HUDEP-2 (cell line): ENCODE measurements at regions not wholly inside any gene's neighbourhood (a gene's known extent, or its start where the extent isn't known, plus 50 kb on each side); places are given as distances from the start of the nearest gene placed in this dataset.
A peak's percentile ranks its signal among the peaks of the same experiment; 100 is the strongest.

Source experiments
- DNase-seq, 76 experiments: peaks; one replicate each; lab custom pipeline; 2025; ENCODE audit not compliant: unreplicated experiment in 76 of 76; lab: John Stamatoyannopoulos, UW

DNA sequence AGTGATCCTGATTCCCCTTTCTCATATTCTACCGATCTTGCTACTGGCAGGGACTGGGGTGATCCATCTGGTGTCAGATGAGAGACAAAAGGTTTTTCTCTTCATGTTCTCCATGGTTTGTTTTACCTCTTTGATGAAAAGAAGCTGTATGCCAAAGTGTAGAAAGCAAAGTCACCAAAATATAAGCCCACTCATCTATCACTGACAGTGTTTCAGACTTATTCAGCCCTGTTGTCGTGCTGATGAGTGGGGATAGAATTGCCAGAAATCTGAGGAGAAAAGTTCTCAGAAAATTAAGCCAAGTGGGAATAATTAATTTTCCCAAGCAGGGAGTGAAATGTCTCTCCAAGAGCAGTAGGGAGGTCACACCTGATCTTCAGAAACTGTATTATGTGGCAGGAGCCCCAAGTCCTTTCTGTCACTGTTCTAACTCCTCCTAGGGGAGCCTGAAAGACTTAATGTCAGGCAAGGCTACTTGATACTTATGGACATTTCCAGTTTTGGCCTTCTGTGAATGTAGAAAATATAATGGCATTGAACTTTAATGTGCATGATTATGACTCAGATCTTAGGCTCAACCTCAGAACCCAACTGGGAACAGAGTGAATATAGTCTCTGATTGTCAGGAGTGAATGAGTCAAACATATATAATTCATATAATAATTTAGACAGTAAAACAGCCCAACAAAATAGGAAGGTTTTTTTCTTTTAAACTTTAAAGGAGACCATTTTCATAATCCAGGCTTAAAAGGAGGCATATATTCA, 298.1 kb downstream of the ANKRD50 start:
- DNase-seq, result no peak

DNA sequence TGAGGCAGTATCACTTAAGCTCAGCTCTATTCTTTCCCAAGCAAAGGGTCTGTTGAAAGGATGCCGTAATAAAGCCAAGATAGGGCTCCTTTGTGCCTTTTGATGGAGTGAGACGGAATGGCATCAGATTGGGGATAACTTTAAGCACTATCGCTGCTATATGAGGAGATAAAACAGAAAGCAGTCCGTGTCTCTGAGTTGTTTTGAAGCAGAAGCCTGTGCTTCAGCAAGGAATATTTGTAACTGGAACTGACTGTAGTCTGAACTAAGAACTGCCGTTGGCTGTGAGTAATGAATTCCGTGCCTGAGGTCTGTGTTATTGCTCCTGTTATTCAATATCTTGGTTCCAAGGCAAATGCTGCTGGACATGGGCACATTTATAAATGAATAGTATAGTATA, 297.4 kb downstream of the ANKRD50 start:
- no peak for DNase-seq

DNA sequence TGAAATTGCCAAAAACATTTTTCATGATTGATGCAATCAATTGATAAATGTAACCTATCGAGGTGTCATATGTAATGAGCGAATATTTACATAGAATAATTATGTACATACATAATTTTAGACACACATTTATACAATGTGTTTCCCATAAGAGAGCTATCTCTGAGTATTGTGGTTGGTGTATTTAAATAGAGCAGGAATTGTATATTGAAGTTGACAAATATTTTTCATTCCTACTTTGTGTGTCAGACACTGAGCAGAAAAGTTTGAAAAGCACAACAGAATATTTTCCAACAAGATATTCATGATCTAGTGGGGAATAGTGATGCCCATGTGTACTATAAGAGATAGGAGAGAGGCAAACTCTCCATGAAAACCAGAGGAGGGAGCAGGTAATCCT, 295.2 kb downstream of the ANKRD50 start:
- no peak for DNase-seq

DNA sequence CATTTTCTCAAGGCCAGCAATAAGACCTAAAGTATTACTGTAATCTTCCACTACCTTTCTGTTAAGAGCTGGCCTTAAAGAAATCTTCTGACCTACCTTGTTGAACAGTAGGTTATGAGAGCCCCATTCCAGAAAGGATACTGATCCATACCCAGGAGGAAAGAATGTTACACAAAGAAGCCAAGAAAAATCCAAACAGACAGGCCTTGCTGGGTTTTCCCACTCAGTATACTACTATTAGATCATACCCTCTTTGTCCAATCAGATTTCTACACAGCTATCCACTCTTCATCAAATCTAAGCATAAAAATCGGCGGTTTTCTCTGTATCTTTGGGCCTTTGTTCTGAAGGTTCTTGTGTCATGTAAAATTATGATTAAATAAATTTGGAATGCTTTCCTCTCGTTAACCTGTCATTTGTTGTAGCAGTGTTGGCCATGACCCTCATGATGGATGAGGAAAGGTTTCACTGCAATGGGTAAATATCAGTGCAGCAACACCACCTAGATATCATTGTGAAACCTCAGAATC, 292.3 kb downstream of the ANKRD50 start:
- DNase-seq, result no peak

DNA sequence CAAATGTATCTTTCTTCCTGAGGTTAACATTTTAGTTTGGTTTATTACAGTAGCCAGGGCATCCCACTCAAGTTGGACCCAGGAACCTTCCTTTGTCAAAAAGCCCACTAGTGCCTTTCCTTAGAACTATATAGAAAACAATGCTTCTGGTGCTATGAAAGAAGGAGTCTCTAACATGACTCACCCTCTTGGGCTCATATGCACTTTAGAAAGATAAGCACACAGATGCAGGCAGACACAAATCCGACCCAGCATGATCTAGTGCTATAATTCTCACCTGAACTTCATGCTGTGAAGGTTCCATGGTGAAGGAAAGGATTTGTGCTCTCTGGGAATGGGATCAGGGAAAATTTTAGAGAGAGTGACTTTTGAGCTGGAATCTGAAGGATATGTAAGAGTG, 289.4 kb downstream of the ANKRD50 start:
- peak in 2 of 76 experiments; percentile 0 to 1 for DNase-seq

DNA sequence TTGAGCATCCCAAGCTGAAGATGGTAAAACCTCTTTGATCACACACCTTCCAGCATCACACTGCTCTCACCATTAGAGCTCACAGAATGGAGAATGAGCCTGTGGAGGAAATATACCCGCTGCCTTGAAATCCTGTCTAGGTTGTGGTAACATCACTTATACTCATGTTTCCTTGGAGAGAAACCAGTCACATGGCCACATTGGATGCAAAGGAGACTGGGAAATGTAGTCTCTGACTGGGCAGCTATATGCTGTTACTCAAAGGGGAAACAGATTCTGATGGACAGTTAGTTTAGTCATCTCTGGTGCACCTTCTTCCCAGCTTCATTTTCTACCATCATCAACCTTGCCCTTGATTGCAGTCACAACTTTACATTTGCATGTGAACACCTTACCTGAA, 286.3 kb downstream of the ANKRD50 start:
- DNase-seq, result no peak

DNA sequence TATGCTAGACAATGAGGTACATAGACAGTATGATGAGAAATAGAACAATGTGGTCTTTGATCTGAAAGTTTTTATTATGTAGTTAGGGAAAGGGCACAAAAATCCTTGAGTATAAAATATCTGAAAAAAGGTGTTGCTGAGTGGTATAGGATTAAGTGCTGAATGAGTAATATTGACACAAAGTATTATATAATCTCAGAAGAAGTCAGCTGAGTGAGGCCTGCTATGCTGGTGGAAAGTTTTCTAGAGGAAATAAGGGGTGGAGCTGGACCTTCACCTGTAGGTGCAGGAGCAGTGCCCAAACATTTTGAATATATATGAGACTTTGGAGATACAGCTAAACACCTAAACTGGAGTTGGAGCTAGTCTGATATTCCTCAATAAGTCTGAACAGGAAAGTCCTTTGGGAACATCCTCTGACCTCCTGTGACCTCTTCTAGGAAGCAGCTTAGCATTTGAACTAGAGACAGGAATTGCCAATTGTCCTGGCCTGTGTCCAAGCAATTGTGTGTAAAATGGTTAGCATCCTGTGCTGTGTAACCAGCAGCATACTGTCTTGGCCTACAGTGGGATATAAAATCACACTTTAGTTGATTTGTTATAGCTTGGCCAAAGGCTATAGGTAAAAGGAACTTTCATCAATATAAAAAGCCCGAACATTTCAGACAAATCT, 285.3 kb downstream of the ANKRD50 start:
- DNase-seq, result no peak

DNA sequence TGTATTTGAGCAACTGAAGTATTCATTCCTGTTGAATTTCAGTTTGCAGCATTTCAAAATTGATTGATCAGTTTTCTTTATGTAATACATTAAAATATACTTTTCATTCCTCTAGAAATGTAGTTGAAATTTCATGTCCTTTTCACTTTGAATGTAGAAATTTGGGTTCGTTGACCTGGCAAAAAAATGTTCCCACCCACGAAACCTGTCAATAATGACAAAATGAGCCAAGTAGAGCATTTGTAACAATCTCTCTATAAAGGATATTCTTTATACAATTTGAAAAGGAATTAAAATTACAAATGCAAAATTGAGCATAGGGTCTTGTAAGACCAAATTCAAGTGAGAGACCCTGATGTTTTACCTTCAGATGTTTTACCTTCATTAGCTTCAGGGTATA, 283.9 kb downstream of the ANKRD50 start:
- DNase-seq, result no peak

DNA sequence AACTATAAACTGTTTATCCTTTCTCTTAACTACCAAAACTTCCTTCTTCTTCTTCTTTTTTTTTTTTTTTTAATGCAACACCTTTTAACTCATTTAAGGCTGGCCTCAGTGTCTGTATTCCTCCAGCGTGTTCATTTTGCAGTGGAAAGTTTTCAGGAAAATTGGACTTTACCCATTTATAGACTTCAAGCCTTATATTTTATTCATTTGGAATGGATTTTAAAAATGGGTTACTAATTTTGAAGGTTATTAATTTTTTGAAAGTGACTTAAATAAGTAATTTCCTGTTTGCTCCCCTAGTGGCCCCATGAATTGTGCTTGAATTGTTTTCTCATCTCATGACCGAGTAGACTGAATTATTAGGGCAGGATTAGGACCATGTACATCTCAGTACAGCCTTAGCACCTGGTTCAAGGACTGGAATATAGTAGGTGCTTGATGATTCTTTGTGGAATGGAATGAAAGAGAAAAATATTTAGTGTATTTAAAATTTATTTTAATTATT, 282.7 kb downstream of the ANKRD50 start:
- DNase-seq, result peak in 1 of 76 experiments; percentile 1

DNA sequence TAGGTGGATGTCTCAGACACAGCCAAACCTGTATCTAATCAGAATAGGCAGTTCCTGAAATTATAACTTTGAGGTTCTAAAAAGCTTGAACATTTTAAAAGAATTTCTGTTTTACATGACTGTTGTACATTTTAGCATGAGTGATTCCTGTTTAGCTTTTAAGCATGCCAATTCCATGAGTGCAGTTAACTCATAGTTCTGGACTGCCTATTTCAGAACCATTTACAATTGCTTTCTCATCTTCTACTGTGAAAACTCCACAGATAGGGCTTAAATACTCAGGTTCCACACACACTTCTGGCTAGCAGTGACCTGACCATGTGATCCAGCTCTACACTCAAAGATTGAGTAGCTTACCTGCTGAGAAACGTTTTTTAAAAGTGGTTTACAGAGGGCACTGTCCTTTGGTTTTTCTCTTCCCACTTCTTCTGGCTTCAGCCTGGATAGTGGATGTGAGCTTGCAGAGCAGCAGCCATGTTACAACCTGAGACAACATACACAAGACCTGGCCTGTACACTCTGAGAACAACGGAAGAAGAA, 280.8 kb downstream of the ANKRD50 start:
- DNase-seq, result no peak

DNA sequence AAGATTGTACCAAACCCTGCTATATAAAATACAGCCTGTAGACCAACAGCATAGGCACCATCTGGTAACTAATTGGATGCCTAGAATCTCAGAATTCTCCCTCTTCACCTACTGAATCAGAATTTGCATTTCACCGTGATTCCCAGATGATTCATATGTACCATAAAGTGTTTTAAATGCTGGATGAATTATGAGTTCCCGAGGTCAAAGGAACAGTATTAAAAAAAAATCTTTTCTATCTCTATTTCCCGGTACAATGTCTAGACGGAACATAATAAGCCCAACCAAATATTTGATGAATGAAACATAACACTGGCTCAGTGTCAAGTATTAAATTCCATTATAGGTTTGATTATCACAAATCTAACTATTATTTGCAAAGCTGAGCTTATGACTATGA, 280.0 kb downstream of the ANKRD50 start:
- DNase-seq, result no peak

DNA sequence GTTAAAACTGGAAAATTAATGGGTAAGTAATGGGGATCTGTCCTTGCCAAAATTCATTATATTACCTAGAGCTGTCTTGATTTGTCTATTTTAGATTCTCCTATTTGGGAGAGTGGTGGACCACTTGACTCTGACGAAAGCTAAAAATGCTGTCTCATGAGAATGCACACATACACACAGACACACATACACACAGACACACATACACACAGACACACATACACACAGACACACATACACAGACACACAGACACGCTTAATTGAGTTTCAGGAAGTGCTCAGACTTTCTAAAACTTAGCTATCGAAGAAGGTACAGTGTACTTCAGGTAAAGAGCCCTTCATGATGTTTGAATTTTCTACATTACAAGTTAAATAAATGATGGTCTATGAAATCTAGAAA, 279.5 kb downstream of the ANKRD50 start:
- no peak for DNase-seq

DNA sequence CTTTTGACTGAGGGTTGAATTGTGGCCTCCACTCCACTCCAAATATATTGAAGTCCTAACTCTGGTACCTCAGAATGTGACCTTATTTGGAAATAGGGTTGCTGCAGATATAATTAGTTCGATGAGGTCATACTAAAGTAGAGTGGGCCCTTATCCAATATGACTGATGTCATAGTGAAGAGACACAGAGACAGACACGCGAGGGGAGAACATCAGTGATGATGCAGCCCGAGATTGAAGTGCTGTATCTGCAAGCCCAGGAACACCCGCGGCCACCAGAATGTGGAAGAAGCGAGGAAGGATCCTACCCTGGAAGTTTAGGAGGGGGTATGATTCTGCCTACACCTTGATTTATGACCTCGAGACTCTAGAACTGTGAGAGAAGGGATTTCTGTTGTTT, 279.0 kb downstream of the ANKRD50 start:
- DNase-seq, result no peak

DNA sequence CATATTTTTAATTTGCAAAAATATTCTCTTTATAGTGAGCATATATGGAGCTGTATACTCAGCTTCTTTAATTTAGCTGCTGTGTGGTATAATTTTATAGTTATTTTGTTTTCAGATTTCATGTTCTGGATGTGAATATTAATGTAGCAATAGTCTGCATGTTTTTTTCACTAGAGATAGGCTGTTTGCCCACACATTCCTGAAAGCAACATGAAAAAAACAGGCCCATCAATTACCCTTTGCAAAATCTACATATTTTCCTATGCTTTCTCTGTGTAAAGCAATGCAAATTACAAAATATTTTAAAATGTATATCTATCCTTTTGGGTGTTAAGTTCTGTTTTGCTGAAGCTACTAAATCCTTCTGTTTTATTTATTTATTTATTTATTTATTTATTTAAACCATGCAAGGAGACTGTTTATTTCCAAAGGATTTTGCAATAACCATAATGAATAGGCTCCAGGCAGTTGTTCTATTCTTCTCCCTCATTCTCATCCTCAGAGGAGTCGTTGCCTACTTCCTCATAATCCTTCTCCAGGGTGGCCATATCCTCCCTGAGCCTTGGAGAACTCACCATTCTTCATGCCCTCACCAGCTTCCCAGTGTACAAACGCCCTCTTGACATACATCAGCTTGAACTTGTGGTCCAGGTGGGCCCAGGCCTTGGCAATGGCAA, 277.1 kb downstream of the ANKRD50 start:
- DNase-seq, result no peak

DNA sequence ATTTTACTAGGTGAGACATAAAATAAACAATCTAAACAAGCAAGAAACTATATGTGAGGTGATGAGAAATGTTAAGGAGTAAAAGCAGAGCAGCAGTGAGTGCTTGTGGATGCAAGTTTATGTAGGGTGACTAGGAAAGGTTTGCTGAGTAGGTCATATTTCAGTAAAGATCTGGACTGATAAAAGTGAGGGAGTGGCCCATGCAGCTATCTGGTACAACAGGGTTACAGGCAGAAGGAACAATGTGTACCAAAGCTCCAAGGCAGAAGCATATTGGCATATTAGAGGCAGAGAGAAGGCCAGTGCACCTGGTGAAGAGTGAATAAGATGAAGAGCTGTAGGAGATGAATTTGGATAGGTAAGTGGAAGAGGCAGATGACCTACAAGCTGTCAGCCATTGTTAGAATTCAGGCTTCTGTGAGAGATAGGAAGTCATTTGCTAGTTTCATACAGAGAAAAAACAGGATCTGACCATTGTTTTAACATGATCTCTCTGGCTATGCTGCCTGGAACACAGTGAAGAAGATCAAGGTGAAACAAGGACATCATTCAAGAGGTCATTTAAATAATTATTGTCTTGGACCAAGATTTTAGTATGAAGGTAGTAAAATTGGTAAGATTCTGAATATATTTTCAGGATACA, 274.6 kb downstream of the ANKRD50 start:
- DNase-seq, result peak in 30 of 76 experiments; percentile 1 to 62 (median 10)

DNA sequence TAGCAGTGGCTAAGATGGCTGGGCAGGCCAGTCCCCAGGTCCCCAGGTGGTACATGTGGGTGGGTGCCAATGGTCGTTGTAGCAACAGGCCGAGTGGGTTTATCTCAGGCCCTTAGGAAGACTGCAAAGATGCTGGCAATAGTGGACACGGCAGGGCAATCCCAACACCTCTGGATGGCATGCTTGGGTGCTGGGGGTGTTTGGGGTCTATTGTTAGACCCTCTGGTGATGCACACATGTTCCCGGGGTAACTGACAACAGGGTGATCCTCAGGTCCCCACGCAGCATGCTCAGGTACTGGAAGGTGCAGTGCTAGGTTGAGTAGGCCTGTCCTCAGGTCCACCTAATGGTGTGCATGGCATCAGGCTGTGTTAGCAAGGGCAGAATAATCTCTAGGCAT, 267.5 kb downstream of the ANKRD50 start:
- DNase-seq, result no peak

DNA sequence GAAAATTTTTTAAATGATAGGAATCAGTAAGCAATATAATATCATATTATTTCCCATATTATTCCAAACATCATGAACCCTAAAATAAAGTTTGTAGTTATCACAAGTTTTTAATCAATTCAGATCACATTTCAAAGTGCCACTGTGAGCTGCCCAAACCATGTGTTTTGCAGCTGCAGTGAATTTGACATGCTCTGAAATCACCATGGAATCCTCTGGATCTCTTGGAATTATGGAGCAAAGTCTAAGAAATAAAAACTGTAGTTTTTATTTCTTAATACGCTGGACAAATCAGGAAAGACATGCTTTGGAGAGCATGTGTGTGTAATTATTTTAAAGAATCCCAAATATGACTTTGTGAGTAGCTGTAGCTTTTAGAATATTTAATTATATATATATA, 262.7 kb downstream of the ANKRD50 start:
- no peak for DNase-seq

DNA sequence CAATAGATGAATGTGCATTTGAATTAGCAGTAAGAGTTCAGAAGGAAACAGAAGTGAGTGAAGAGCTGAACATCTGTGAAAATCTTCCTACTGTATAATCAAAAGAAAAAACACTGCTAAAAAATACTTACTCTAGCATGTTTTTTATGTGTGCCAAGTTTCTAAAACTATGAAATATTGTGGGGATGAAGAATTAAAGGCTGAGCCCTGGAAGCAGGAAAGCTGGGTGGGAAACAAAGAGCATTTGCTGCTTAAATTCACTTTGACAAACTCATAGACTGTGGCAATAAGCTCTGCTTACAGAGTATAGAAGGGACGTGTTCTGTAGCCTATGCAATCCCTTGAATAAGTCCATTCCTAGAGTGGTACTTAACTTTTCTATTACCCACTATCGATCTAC, 261.7 kb downstream of the ANKRD50 start:
- no peak for DNase-seq

DNA sequence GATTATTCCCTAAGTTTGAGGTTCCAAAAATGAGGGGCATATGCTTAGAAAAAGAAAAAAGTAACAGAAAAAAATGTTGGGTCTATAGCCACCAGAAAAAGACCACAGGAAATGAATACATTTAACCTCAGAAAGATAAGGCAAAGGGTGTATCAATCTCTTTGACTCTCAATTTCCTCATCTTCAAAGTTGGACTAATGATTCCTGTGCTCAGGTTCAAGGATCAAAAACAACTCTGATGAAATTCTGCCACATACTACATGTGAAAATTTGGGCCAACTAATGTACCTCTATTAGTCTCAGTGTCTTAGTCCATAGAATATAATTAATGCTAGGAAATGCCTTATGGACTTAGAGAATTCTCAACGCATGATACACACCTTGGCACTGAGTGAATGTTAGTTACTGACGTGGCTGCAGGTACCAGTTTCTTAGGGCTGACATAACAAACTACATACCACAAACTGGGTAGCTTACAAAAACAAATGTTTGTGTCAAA, 257.7 kb downstream of the ANKRD50 start:
- no peak for DNase-seq

DNA sequence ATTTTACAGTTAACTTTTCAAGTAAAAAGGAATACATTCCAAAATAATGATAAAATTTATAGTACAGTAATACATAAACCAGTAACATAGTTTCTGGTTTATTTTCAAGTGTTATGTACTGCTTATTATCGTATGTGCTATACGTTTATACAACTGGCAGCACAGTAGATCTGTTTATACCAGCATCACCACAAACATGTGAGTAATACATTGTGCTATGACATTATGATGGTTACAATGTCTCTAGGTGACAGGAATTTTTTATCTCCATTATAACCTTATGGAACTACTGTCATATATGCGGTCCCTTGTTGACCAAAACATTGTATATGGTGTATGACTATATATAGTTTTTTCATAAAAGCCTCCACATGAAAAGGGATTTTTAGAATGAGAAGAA, 256.9 kb downstream of the ANKRD50 start:
- DNase-seq, result no peak
